ENCODE measurements at regions not wholly inside any gene's neighbourhood (a gene's known extent, or its start where the extent isn't known, plus 50 kb on each side); places are given as distances from the start of the nearest gene placed in this dataset.

DNA sequence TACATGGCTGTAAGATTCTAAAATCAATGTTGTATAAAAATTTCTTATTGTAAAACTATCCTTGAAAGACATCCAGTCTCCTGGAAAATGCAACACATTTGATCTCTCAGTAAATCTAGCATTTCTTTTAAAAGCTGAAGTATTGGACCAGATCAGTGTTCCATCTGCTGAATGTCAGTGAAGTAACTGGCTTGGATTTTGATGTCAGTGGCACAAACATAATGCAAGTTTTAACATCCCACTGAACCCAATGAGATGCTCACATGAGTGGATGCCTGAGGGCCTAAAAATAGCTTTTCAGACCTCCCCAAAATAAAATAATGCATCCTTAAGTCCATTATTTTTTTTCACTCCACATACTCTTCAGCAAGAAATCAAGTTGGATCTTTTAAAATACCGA is 1432.2 kb downstream of the MRPL39 start:
- no peak for TF ChIP-seq EZH2 (IDR thresholded peaks at IDR 0.05; ENCODE audit: insufficient read depth, poor library complexity, severe bottlenecking)
- no peak for TF ChIP-seq EZH2phosphoT487 (IDR thresholded peaks at IDR 0.05; ENCODE audit: insufficient read depth, low read depth)

Data from GM23248 (cell line).